Ascending aorta (tissue), 2 donors: ENCODE measurements at regions not wholly inside any gene's neighbourhood (a gene's known extent, or its start where the extent isn't known, plus 50 kb on each side); places are given as distances from the start of the nearest gene placed in this dataset.

Experiments used
- DNase-seq, 2 donors: peaks; one replicate each; pipeline ENCODE4 v3.0.0-alpha.2; 2019; ENCODE audit warnings: low spot score in 2 of 2
- H3K27ac ChIP-seq, 2 donors: fragments of 200-600 bp; sonication (generic); one replicate each; pipeline ENCODE4 v1.5.1; 2016 to 2017; ENCODE audit warnings: mild to moderate bottlenecking in 1 of 2
- H3K27me3 ChIP-seq: fragments of 200-600 bp; sonication (generic); one replicate; pipeline ENCODE4 v1.5.1; 2017
- H3K36me3 ChIP-seq, 2 donors: fragments of 200-600 bp; sonication (generic); one replicate each; pipeline ENCODE4 v1.5.1; 2016
- H3K4me1 ChIP-seq, 2 donors: fragments of 200-600 bp; sonication (generic); one replicate each; pipeline ENCODE4 v1.5.1; 2016 to 2017; ENCODE audit warnings: mild to moderate bottlenecking in 1 of 2
- H3K4me3 ChIP-seq, 2 donors: fragments of 200-600 bp; sonication (generic); one replicate each; pipeline ENCODE4 v1.5.1; 2016 to 2017; ENCODE audit warnings: mild to moderate bottlenecking in 1 of 2
- H3K9me3 ChIP-seq, 2 donors: fragments of 200-600 bp; sonication (generic); one replicate each; pipeline ENCODE4 v1.5.1; 2016
- intact Hi-C: fragments of 100-400 bp; cut with DNase I; formaldehyde crosslinking; loops from one replicate; pipeline ENCODE4 v1.15.1; 2023
- TF ChIP-seq, protein P1 (sequence below), 3 experiments: fragments of 200-600 bp in 2 of 3; fragments of 450-650 bp in 1 of 3; sonication (generic) in 2 of 3; IDR thresholded peaks; one replicate each; pipeline ENCODE4 v1.5.1; 2016 to 2019; ENCODE audit warnings: antibody characterized with exemption in 3 of 3, mild to moderate bottlenecking in 1 of 3, moderate library complexity in 1 of 3

DNA sequence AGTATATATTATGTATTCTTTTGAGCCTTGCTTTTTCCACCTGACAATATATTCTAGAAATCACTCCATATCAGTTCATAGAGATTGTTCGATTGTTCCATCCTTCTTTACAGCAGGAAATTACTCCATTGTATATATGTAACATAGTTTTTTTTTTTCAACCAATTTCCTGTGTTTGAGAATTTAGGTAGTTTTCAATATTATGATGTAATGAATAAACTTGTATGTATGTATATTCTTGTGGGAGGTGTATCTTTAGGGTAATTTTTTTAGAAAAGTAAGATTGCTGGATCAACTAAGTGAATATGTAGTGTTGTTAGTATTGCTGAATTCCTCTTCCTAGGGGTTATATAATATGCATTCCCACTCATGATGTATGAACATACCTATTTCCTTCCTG lies 165.9 kb upstream of the PITX1 start:
- Histone ChIP-seq H3K4me1 (peaks cover 0 to 3% of the 10 kb centered on the region in 2 donors), H3K9me3 (peaks cover 0 to 12% of the 10 kb centered on the region in 2 donors), H3K27ac (no peak overlapping the region), H3K4me3 (no peak overlapping the region), H3K36me3 (no peaks in the 10 kb centered on the region), H3K27me3 (no peaks in the 10 kb centered on the region)
- no peak for DNase-seq
- TF ChIP-seq, protein P1, sequence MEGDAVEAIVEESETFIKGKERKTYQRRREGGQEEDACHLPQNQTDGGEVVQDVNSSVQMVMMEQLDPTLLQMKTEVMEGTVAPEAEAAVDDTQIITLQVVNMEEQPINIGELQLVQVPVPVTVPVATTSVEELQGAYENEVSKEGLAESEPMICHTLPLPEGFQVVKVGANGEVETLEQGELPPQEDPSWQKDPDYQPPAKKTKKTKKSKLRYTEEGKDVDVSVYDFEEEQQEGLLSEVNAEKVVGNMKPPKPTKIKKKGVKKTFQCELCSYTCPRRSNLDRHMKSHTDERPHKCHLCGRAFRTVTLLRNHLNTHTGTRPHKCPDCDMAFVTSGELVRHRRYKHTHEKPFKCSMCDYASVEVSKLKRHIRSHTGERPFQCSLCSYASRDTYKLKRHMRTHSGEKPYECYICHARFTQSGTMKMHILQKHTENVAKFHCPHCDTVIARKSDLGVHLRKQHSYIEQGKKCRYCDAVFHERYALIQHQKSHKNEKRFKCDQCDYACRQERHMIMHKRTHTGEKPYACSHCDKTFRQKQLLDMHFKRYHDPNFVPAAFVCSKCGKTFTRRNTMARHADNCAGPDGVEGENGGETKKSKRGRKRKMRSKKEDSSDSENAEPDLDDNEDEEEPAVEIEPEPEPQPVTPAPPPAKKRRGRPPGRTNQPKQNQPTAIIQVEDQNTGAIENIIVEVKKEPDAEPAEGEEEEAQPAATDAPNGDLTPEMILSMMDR (IDR thresholded peaks at IDR 0.05) = no peak
- intact Hi-C loops = no loop called here

DNA sequence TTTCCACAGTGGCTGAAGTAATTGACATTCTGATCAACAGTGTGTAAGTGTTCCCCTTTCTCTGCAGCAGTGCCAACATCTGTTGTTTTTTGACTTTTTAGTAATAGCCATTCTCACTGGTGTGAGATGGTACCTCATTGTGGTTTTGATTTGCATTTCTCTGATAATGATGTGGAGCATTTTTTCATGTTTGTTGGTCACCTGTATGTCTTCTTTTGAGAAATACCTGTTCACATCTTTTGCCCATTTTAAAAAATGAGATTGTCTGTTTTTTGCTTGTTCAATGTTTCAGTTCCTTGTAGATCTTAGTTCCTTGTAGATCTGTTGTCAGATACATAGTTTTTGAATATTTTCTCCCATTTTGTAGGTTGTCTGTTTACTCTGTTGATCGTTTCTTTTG lies 162.5 kb upstream of the PITX1 start:
- no peaks in the 10 kb centered on the region for H3K36me3 ChIP-seq
- no peaks in the 10 kb centered on the region for H3K27me3 ChIP-seq
- intact Hi-C loops = no loop called here
- DNase-seq = no peak
- TF ChIP-seq, protein P1 (IDR thresholded peaks at IDR 0.05) = no peak
- no peak overlapping the region for H3K27ac ChIP-seq
- H3K4me1 ChIP-seq = peaks cover 0 to 3% of the 10 kb centered on the region in 2 donors
- no peaks in the 10 kb centered on the region for H3K9me3 ChIP-seq
- no peak overlapping the region for H3K4me3 ChIP-seq

DNA sequence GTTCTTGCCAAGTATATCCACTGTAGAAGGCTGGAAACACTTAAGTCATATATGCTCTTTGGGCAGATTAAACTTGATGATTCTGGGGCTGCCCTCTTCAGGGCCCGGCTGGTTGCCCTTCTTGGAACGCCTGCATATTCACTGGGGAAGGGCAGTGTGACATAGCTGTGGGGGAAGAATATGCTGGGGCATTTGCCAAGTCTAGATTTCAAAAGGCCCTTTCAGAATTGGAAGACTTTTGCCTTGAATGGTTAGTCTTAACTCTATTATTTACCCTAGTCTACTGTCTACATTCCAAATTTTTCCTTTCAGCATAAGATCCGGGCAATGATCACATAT lies 161.2 kb upstream of the PITX1 start:
- no peaks in the 10 kb centered on the region for H3K27me3 ChIP-seq
- H3K36me3 ChIP-seq = no peaks in the 10 kb centered on the region
- no peaks in the 10 kb centered on the region for H3K9me3 ChIP-seq
- TF ChIP-seq, protein P1 (IDR thresholded peaks at IDR 0.05) = no peak
- no peak for DNase-seq
- peaks cover 3 to 9% of the 10 kb centered on the region in 2 donors for H3K4me1 ChIP-seq
- no peak overlapping the region for H3K4me3 ChIP-seq
- peak overlapping the region; percentile 14 to 36 for H3K27ac ChIP-seq
- intact Hi-C loops = no loop called here

DNA sequence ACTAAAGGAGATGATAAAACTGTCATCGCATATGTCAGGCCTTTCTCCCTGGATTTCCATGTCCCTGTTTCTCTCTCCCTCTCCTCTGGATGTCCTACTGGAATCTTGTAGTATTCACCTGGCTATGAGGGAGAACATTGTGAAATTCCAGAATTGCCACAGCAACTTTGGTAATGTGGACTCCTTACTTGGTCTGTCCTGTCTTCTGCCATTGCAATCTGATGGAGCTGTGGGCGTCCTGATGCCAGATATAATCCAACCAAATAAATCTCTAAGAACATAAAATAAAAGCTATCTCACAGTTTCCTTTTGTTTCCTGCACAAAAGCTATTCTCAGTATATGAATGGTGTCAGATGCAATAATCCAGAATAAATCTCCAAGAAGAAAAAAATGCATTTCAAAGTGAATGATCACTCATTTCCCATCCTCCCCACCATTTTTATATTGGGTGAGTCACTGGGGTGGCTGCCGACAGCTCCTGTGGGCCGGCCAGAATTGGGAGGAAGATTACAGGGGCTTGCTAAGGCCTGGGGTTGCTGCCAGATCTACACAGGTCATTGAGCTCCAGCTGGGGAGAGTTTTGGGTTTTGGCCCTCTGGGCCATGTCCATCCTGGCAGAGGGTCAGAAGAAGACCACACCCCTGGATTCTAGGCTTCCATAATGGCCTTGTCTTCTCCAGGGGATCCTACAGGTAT lies 160.7 kb upstream of the PITX1 start:
- DNase-seq = no peak
- Histone ChIP-seq H3K27me3 (no peaks in the 10 kb centered on the region), H3K36me3 (no peaks in the 10 kb centered on the region), H3K4me1 (peaks cover 3 to 9% of the 10 kb centered on the region in 2 donors), H3K9me3 (no peaks in the 10 kb centered on the region), H3K27ac (peak overlapping the region; percentile 14 to 36), H3K4me3 (no peak overlapping the region)
- intact Hi-C loops = loop anchor here (5.0 kb wide), 1 partner anchor 78 kb away; no protein-coding TSS in a partner anchor
- TF ChIP-seq, protein P1 (IDR thresholded peaks at IDR 0.05) = no peak

DNA sequence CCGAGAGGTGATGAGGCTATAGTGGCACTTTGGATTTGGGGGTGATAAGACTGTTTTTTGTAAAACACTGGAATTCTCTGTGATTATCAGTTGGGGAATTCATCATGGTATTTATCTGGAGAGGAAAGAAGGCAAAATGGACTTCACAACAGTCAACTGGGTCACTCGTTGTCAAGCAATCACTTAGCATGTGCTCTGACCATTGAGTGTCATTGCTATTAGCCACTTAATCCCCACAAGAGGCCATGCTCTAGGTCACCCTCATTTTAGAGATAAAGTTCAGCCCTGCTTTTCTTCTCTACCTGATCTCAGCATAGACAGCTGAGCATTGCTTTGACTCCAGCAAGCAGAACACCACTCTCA lies 160.1 kb upstream of the PITX1 start:
- no peaks in the 10 kb centered on the region for H3K9me3 ChIP-seq
- H3K4me1 ChIP-seq = peaks cover 3 to 9% of the 10 kb centered on the region in 2 donors
- DNase-seq = no peak
- no peak overlapping the region for H3K4me3 ChIP-seq
- H3K36me3 ChIP-seq = no peaks in the 10 kb centered on the region
- intact Hi-C loops = loop anchor here (5.0 kb wide), 1 partner anchor 78 kb away; no protein-coding TSS in a partner anchor
- no peak overlapping the region for H3K27ac ChIP-seq
- TF ChIP-seq, protein P1 (IDR thresholded peaks at IDR 0.05) = no peak
- H3K27me3 ChIP-seq = no peaks in the 10 kb centered on the region
